Activated CD8-positive, alpha-beta memory T cell treated with anti-CD3 and anti-CD28 coated beads, Interleukin-2, amount 10 ng/mL, durations not matched to agents 7 days and 5 days (primary cell): ENCODE measurements at regions not wholly inside any gene's neighbourhood (a gene's known extent, or its start where the extent isn't known, plus 50 kb on each side); places are given as distances from the start of the nearest gene placed in this dataset.
"Not testable (repeated sequence)": the region's sequence is repeated elsewhere in the genome, so short reads cannot be mapped to it uniquely, and the experiment has no call there.

ENCODE experiments used
- ATAC-seq: fragments of 150-1000 bp; cut with Tn5 transposase; one replicate; pipeline ENCODE4 v1.10.0; 2021; ENCODE audit warnings: moderate library complexity
- CTCF ChIA-PET: fragments of 350-600 bp; sonication (Branson Sonifier 250); formaldehyde crosslinking; loops from one replicate; lab custom pipeline; 2021; ENCODE audit warnings: antibody characterized with exemption; lab: Charles Lee
- DNase-seq: peaks from one replicate; pipeline ENCODE4 v3.0.0-alpha.2; 2020
- H3K27ac Mint-ChIP-seq: one replicate; pipeline ENCODE4 v1.8.0; 2021; ENCODE audit warnings: mild to moderate bottlenecking, mixed read lengths
- H3K27me3 Mint-ChIP-seq: one replicate; pipeline ENCODE4 v1.8.0; 2021; ENCODE audit warnings: mixed read lengths
- H3K36me3 Mint-ChIP-seq: one replicate; pipeline ENCODE4 v1.8.0; 2021; ENCODE audit warnings: mild to moderate bottlenecking, mixed read lengths
- H3K4me1 Mint-ChIP-seq: one replicate; pipeline ENCODE4 v1.8.0; 2021; ENCODE audit warnings: mixed read lengths
- H3K4me3 Mint-ChIP-seq: one replicate; pipeline ENCODE4 v1.8.0; 2021; ENCODE audit warnings: mild to moderate bottlenecking, moderate library complexity, mixed read lengths
- H3K9me3 Mint-ChIP-seq: one replicate; pipeline ENCODE4 v1.8.0; 2022; ENCODE audit warnings: low read depth, mixed read lengths

GRCh38 chr2:58495806-58496205 lies 254.7 kb upstream of the FANCL start:
- CTCF ChIA-PET: interaction anchor here (1.3 to 1.5 kb wide), 2 partner anchors 18 to 38 kb away, joined by 3 read pairs; no protein-coding TSS in a partner anchor
- H3K36me3 Mint-ChIP-seq: no peaks in the 10 kb centered on the region
- H3K27ac Mint-ChIP-seq: no peak overlapping the region
- no peak overlapping the region for H3K4me3 Mint-ChIP-seq
- ATAC-seq (no peak), DNase-seq (no peak)
- no peaks in the 10 kb centered on the region for H3K4me1 Mint-ChIP-seq
- no peaks in the 10 kb centered on the region for H3K9me3 Mint-ChIP-seq
- H3K27me3 Mint-ChIP-seq: peaks cover 4% of the 10 kb centered on the region

- no peaks in the 10 kb centered on the region for H3K36me3 Mint-ChIP-seq
- H3K4me3 Mint-ChIP-seq: no peak overlapping the region
- DNase-seq (no peak), ATAC-seq (no peak)
- H3K27me3 Mint-ChIP-seq: peaks cover 4% of the 10 kb centered on the region
- H3K27ac Mint-ChIP-seq: no peak overlapping the region
- CTCF ChIA-PET: no interaction called here
- H3K4me1 Mint-ChIP-seq: no peaks in the 10 kb centered on the region
- H3K9me3 Mint-ChIP-seq: no peaks in the 10 kb centered on the region
Measured at GRCh38 chr2:58494071-58494501, 253.0 kb upstream of the FANCL start.

GRCh38 chr2:58484629-58485028 lies 243.5 kb upstream of the FANCL start:
- Mint-ChIP-seq H3K4me1 (no peaks in the 10 kb centered on the region), H3K27me3 (peaks cover 2% of the 10 kb centered on the region), H3K36me3 (no peaks in the 10 kb centered on the region), H3K9me3 (no peaks in the 10 kb centered on the region), H3K27ac (no peak overlapping the region), H3K4me3 (no peak overlapping the region)
- no peak for ATAC-seq
- CTCF ChIA-PET: no interaction called here
- DNase-seq: no peak

- H3K9me3 Mint-ChIP-seq: no peaks in the 10 kb centered on the region
- H3K27me3 Mint-ChIP-seq: peaks cover 2% of the 10 kb centered on the region
- no peaks in the 10 kb centered on the region for H3K4me1 Mint-ChIP-seq
Measured at GRCh38 chr2:58484221-58484620, 243.1 kb upstream of the FANCL start.

GRCh38 chr2:58483307-58483706 lies 242.2 kb upstream of the FANCL start:
- H3K4me3 Mint-ChIP-seq: no peak overlapping the region
- ATAC-seq (no peak), DNase-seq (no peak)
- H3K27me3 Mint-ChIP-seq: peaks cover 2% of the 10 kb centered on the region
- CTCF ChIA-PET: no interaction called here
- H3K9me3 Mint-ChIP-seq: no peaks in the 10 kb centered on the region
- H3K36me3 Mint-ChIP-seq: no peaks in the 10 kb centered on the region
- H3K27ac Mint-ChIP-seq: no peak overlapping the region
- no peaks in the 10 kb centered on the region for H3K4me1 Mint-ChIP-seq

More at GRCh38 chr2:58484221-58484620, 243.1 kb upstream of the FANCL start:
- no peak overlapping the region for H3K4me3 Mint-ChIP-seq
- CTCF ChIA-PET: no interaction called here
- H3K36me3 Mint-ChIP-seq: no peaks in the 10 kb centered on the region
- H3K27ac Mint-ChIP-seq: no peak overlapping the region
- DNase-seq (no peak), ATAC-seq (no peak)

- Mint-ChIP-seq H3K9me3 (no peaks in the 10 kb centered on the region), H3K4me3 (no peak overlapping the region), H3K36me3 (no peaks in the 10 kb centered on the region), H3K27me3 (no peaks in the 10 kb centered on the region), H3K4me1 (no peaks in the 10 kb centered on the region), H3K27ac (no peak overlapping the region)
- CTCF ChIA-PET: no interaction called here
- DNase-seq (no peak), ATAC-seq (no peak)
Measured at GRCh38 chr2:58481670-58482069, 240.5 kb upstream of the FANCL start.

- no peak overlapping the region for H3K4me3 Mint-ChIP-seq
- H3K9me3 Mint-ChIP-seq: no peaks in the 10 kb centered on the region
- H3K27me3 Mint-ChIP-seq: peaks cover 3% of the 10 kb centered on the region
- no peaks in the 10 kb centered on the region for H3K36me3 Mint-ChIP-seq
- ATAC-seq (no peak), DNase-seq (no peak)
- CTCF ChIA-PET: no interaction called here
- no peaks in the 10 kb centered on the region for H3K4me1 Mint-ChIP-seq
- no peak overlapping the region for H3K27ac Mint-ChIP-seq
Measured at GRCh38 chr2:58480141-58480540, 239.0 kb upstream of the FANCL start.

- no peaks in the 10 kb centered on the region for H3K9me3 Mint-ChIP-seq
- CTCF ChIA-PET: no interaction called here
- H3K4me3 Mint-ChIP-seq: no peak overlapping the region
- H3K36me3 Mint-ChIP-seq: no peaks in the 10 kb centered on the region
- no peaks in the 10 kb centered on the region for H3K4me1 Mint-ChIP-seq
- ATAC-seq (no peak), DNase-seq (no peak)
- no peak overlapping the region for H3K27ac Mint-ChIP-seq
- peaks cover 3% of the 10 kb centered on the region for H3K27me3 Mint-ChIP-seq
Measured at GRCh38 chr2:58479535-58480140, 238.5 kb upstream of the FANCL start.

- Mint-ChIP-seq H3K27ac (no peak overlapping the region), H3K27me3 (peaks cover 7% of the 10 kb centered on the region), H3K4me1 (no peaks in the 10 kb centered on the region), H3K4me3 (no peak overlapping the region), H3K36me3 (no peaks in the 10 kb centered on the region), H3K9me3 (no peaks in the 10 kb centered on the region)
- DNase-seq (no peak), ATAC-seq (no peak)
- CTCF ChIA-PET: no interaction called here
Measured at GRCh38 chr2:58476556-58476955, 235.4 kb upstream of the FANCL start.

DNA sequence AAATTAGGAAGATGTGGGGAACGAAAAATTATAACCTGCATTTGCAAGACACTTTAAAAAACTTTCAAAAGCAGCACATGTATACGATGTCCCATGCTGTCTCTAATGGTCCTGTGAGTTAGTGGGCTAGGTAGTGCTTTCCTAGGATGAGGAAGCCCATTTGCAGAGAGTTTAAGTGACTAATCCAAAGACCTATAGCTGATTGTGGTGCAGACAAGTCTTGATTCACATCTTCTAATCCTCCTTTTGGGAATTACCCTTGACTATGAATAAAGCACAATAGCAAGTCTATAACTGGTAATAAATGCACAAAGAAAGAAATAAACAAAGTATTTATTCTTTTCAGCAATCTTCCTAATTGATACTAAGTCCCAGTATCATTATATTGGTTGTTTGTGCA lies 234.6 kb upstream of the FANCL start:
- no peak overlapping the region for H3K27ac Mint-ChIP-seq
- H3K27me3 Mint-ChIP-seq: peaks cover 7% of the 10 kb centered on the region
- no peaks in the 10 kb centered on the region for H3K9me3 Mint-ChIP-seq
- ATAC-seq (no peak), DNase-seq (no peak)
- no peaks in the 10 kb centered on the region for H3K36me3 Mint-ChIP-seq
- CTCF ChIA-PET: interaction anchor here (0.6 kb wide), 1 partner anchor 1059 kb away, joined by 3 read pairs; no protein-coding TSS in a partner anchor
- no peak overlapping the region for H3K4me3 Mint-ChIP-seq
- no peaks in the 10 kb centered on the region for H3K4me1 Mint-ChIP-seq

GRCh38 chr2:58473165-58473564 lies 232.0 kb upstream of the FANCL start:
- H3K9me3 Mint-ChIP-seq: no peaks in the 10 kb centered on the region
- H3K4me3 Mint-ChIP-seq: no peak overlapping the region
- no peaks in the 10 kb centered on the region for H3K36me3 Mint-ChIP-seq
- H3K27me3 Mint-ChIP-seq: peaks cover 7% of the 10 kb centered on the region
- CTCF ChIA-PET: no interaction called here
- ATAC-seq (no peak), DNase-seq (no peak)
- no peaks in the 10 kb centered on the region for H3K4me1 Mint-ChIP-seq
- no peak overlapping the region for H3K27ac Mint-ChIP-seq

- Mint-ChIP-seq H3K27ac (no peak overlapping the region), H3K36me3 (no peaks in the 10 kb centered on the region), H3K9me3 (no peaks in the 10 kb centered on the region), H3K4me3 (no peak overlapping the region), H3K4me1 (no peaks in the 10 kb centered on the region), H3K27me3 (no peaks in the 10 kb centered on the region)
- CTCF ChIA-PET: interaction anchor here (2.1 kb wide), 1 partner anchor 19 kb away, joined by 5 read pairs; no protein-coding TSS in a partner anchor
- ATAC-seq (no peak), DNase-seq (no peak)
Measured at GRCh38 chr2:58466804-58467203, 225.7 kb upstream of the FANCL start.

- not testable (repeated sequence) for ATAC-seq, H3K36me3 Mint-ChIP-seq, H3K4me1 Mint-ChIP-seq, DNase-seq, H3K4me3 Mint-ChIP-seq, H3K9me3 Mint-ChIP-seq, H3K27me3 Mint-ChIP-seq, H3K27ac Mint-ChIP-seq
- CTCF ChIA-PET: interaction anchor here (2.1 kb wide), 1 partner anchor 18 kb away, joined by 5 read pairs; no protein-coding TSS in a partner anchor
Measured at GRCh38 chr2:58466021-58466420, 224.9 kb upstream of the FANCL start.

GRCh38 chr2:58460670-58461069 lies 219.5 kb upstream of the FANCL start:
- no peaks in the 10 kb centered on the region for H3K36me3 Mint-ChIP-seq
- H3K27ac Mint-ChIP-seq: no peak overlapping the region
- ATAC-seq (no peak), DNase-seq (no peak)
- H3K4me3 Mint-ChIP-seq: no peak overlapping the region
- H3K9me3 Mint-ChIP-seq: no peaks in the 10 kb centered on the region
- H3K27me3 Mint-ChIP-seq: no peaks in the 10 kb centered on the region
- no peaks in the 10 kb centered on the region for H3K4me1 Mint-ChIP-seq
- CTCF ChIA-PET: no interaction called here
